Cerebellar nuclear complex (tissue), 1 donor: ENCODE measurements at regions not wholly inside any gene's neighbourhood (a gene's known extent, or its start where the extent isn't known, plus 50 kb on each side); places are given as distances from the start of the nearest gene placed in this dataset.

Experiments
- DNase-seq, 2 experiments: peaks; one replicate each; lab custom pipeline; 2025; lab: John Stamatoyannopoulos, UW

DNA sequence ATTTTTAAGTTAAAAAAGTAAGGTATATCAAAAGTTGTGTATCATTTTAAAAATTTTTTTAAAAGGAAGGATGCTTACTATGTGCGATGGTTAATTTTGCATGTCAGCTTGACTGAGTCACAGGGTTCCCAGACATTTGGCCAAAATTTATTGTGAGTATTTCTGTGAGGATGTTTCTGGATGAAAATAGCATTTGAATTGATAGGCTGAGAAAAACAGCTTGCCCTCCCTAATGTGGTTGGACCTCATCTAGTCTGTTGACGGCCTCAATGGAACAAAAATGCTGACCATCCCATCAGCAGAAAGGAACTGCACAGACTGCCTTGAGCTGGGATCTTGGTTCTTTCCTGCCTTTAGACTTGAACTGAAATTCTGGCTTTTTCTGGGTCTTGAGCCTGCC, 724.5 kb downstream of the NCAM2 start:
- DNase-seq = no peak

GRCh38 chr21:21730512-21730911, 732.3 kb downstream of the NCAM2 start:
- DNase-seq = no peak

DNA sequence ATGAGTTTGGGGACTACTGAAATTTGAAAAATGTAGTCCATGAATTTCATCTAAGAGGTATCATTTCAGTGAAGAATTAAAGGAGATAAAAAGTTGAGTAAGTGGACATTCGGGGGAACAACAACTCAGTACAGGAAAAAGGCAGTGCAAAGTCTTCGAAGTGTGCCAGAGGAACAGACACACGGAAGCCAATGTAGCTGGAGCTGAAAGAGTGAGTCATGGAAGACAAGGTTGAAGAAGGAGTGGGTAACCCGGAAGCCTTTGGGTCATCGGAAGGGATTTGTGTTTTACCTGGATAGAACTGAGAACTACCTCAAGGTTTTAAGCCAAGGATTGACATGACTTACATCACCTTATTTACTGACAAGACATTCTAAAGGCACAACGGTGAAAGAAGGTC, 733.4 kb downstream of the NCAM2 start:
- DNase-seq = no peak

DNA sequence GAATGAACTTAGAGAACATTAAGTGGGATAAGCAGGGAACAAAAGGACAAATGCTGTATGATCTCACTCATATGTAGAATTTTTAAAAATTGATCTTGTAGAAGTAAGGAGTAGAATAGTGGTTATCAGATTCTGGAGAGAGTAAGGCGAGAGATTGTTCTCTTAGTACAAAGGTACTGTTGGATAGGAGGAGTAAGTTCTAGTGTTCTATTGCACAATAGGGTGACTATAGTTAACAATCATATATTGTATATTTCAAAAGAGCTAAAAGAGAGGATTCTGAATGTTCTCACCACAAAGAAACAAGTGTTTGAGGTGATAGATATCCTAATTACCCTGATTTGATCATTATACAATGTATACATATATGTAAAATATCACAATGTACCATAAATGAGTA, 735.9 kb downstream of the NCAM2 start:
- DNase-seq = no peak

GRCh38 chr21:21737186-21737585, 739.0 kb downstream of the NCAM2 start:
- no peak for DNase-seq

- DNase-seq = no peak
Measured at GRCh38 chr21:21740207-21740606, 742.0 kb downstream of the NCAM2 start.

DNA sequence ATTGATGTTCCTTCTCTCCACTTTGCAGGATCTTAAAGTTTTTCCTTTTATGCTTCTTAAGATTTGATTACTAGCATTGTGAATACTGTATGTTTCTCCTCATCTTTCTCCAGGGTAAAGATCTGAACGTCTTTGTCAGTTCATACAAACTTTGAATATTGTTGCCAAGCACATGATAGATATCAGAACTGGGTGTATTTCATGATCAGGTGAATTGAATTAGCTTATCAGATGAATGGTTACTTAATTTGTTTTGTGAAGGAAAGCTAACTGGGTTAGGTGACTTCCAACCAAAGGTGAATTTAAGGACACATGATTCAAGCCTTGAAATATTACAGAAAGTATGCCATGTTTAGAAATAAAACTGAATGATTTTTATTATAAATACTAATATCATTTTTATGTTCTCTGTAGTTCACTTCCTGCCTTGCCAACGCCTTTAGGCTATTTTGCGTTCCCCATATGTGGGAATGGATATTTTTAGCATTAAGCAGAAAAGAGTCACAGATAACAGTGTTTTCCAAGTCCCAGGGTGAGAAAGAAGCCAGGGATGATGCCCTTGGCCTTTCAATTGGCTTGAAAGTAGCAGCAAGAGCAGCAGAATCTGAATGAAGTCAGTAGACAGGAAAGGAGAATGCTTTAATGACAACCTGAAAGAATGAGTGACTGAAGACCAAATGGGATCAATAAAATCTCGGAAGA, 752.1 kb downstream of the NCAM2 start:
- no peak for DNase-seq

- no peak for DNase-seq
Measured at GRCh38 chr21:21751286-21751685, 753.1 kb downstream of the NCAM2 start.

- DNase-seq = no peak
Measured at GRCh38 chr21:21762855-21763254, 764.6 kb downstream of the NCAM2 start.

DNA sequence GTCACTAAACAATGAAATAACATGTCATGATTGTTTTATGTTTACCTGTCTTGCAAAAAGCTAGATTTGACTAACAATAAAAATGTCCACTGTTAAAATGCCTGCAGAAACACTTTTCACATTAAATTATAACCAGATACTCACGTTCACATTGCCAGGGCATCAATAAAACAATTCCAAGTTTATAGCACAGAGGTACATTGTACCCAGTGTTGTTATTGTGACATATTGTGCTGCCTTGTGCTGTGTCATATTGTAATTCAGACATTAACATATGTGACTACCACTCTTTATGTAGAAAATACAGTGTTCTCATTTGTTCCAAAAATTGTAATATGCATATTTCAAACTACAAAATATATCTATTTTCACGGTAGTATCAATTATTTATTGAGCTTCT, 766.1 kb downstream of the NCAM2 start:
- no peak for DNase-seq

DNA sequence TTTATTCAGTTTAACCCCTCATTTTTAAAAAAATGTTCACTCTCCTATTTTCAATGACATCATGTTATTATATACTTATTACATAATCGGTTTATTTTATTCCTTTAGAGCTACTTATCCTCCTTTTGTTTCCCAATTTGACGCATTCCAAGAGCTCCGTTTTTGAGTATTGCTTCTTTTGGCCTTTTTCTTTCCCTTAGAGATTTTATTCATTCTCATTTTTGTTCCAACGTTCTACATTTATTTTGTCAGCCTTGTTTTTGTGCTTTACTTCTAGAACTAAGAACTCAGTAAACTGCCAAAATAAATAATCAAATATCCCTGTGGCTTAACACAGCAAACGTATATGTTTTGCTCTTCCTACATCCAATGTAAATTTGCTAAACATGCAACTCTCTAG, 769.1 kb downstream of the NCAM2 start:
- DNase-seq = no peak

DNA sequence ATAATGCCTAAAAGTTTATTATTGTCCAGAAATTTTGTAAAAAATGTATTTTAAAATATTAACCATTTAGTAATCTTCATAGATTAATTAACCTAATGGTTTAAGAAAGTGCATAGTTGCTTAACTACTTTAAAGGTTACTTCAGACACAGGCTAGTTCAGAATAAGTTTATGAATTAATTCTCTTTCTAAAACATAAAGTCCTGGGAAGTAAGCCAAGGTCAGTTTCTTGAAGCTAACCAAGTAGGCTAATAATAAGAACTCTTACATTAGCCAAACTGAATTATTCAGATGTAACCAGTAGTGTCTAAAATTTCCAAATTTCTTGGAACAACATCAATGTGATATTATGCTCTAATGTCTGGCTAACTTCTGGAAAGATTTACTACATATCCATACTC, 790.4 kb downstream of the NCAM2 start:
- DNase-seq = no peak

- DNase-seq = no peak
Measured at GRCh38 chr21:21801921-21802320, 803.7 kb downstream of the NCAM2 start.

GRCh38 chr21:21806711-21807597, 808.7 kb downstream of the NCAM2 start:
- DNase-seq = no peak

- DNase-seq = no peak
Measured at GRCh38 chr21:21807598-21807903, 809.3 kb downstream of the NCAM2 start.

- DNase-seq = no peak
Measured at GRCh38 chr21:21813289-21813688, 815.1 kb downstream of the NCAM2 start.

- no peak for DNase-seq
Measured at GRCh38 chr21:21813934-21814333, 815.7 kb downstream of the NCAM2 start.

- DNase-seq = no peak
Measured at GRCh38 chr21:21816778-21817177, 818.6 kb downstream of the NCAM2 start.

- DNase-seq = no peak
Measured at GRCh38 chr21:21818898-21819297, 820.7 kb downstream of the NCAM2 start.

DNA sequence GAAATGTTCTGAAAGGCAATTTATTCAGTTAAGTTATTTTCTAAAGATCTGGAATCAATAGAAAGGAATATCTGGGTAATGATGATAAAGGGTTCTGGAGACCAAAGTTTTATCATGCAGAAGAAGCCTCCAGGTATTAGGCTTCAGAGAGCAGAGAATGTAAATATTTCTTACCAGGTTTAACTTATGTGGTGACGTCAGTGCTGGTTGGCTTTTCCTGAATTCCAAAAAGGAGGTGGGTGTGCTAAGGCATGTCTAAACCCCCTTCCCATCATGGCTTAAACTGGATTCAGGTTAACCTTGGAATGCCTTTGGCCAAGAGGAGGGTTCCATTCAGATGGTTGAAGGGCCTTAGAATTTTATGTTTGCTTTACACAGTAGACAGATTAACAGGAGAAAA, 829.9 kb downstream of the NCAM2 start:
- DNase-seq = no peak

DNA sequence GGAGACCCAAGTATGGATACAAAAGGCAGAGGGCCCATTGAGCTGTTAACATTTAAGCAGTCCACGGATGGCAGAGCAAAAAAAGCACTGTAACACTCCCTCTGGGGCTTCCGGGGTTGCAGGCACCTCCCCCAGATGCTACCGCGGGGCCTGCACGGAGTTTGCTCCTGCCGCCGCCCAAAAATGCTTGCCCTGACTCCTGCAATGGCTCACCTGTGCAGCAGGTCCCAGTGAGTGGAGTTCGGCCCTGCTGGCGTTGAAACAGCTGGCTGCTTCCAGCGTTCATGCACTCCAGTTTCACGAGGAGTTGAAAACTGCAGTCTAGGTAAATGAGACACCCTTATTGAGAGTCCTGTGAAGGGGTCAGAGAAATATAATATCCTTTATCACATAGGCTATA, 832.8 kb downstream of the NCAM2 start:
- no peak for DNase-seq

- no peak for DNase-seq
Measured at GRCh38 chr21:21845901-21846300, 847.7 kb downstream of the NCAM2 start.

GRCh38 chr21:21851205-21851604, 853.0 kb downstream of the NCAM2 start:
- DNase-seq = no peak

- DNase-seq = no peak
Measured at GRCh38 chr21:21851657-21852056, 853.4 kb downstream of the NCAM2 start.
